Endodermal cell (in vitro differentiated cells): ENCODE measurements at regions not wholly inside any gene's neighbourhood (a gene's known extent, or its start where the extent isn't known, plus 50 kb on each side); places are given as distances from the start of the nearest gene placed in this dataset.

Experiments used
- DNase-seq: peaks from one replicate; pipeline ENCODE4 v3.0.0-alpha.2; 2017
- H3K27ac ChIP-seq: 2 replicates; pipeline ENCODE4 v1.5.1; 2013; ENCODE audit warnings: mild to moderate bottlenecking, low read depth, low read length, moderate library complexity
- H3K27me3 ChIP-seq: 2 replicates; pipeline ENCODE4 v1.6.1; 2013; ENCODE audit warnings: mild to moderate bottlenecking, low read length, moderate library complexity; ENCODE audit not compliant: insufficient read depth, control insufficient read depth, poor library complexity, severe bottlenecking
- H3K36me3 ChIP-seq: 2 replicates; pipeline ENCODE4 v1.7.0; 2013; ENCODE audit warnings: mild to moderate bottlenecking, low read length, moderate library complexity; ENCODE audit not compliant: control insufficient read depth, insufficient read depth
- H3K4me1 ChIP-seq: one replicate; pipeline ENCODE4 v1.7.0; 2013; ENCODE audit warnings: low read length; ENCODE audit not compliant: control insufficient read depth, insufficient read depth
- H3K4me3 ChIP-seq: 2 replicates; pipeline ENCODE4 v1.5.1; 2013; ENCODE audit warnings: mild to moderate bottlenecking, low read length, moderate library complexity
- H3K9ac ChIP-seq: 2 replicates; pipeline ENCODE4 v1.6.1; 2013; ENCODE audit warnings: mild to moderate bottlenecking, low read length, moderate library complexity; ENCODE audit not compliant: poor library complexity, severe bottlenecking; ENCODE audit errors: extremely low read depth
- H3K9me3 ChIP-seq: 2 replicates; pipeline ENCODE4 v1.6.1; 2013; ENCODE audit warnings: mild to moderate bottlenecking, low read length, moderate library complexity; ENCODE audit not compliant: control insufficient read depth
- H3K27ac Mint-ChIP-seq: 2 replicates; pipeline ENCODE4 v1.8.0; 2020; ENCODE audit warnings: mixed read lengths
- H3K27me3 Mint-ChIP-seq: 2 replicates; pipeline ENCODE4 v1.8.0; 2021; ENCODE audit warnings: mild to moderate bottlenecking, mixed read lengths; ENCODE audit not compliant: insufficient read depth
- H3K36me3 Mint-ChIP-seq: 2 replicates; pipeline ENCODE4 v1.8.0; 2020; ENCODE audit warnings: low read depth, mixed read lengths
- H3K4me1 Mint-ChIP-seq: 2 replicates; pipeline ENCODE4 v1.8.0; 2020; ENCODE audit warnings: mixed read lengths
- H3K4me3 Mint-ChIP-seq: 2 replicates; pipeline ENCODE4 v1.8.0; 2020; ENCODE audit warnings: mild to moderate bottlenecking, moderate library complexity, mixed read lengths
- H3K9me3 Mint-ChIP-seq: 2 replicates; pipeline ENCODE4 v1.8.0; 2020; ENCODE audit warnings: mild to moderate bottlenecking, mixed read lengths
- CTCF ChIP-seq: fragments of 200-600 bp; sonication (generic); conservative IDR thresholded peaks from 2 replicates; pipeline ENCODE4 v1.5.0; 2021; ENCODE audit warnings: antibody characterized with exemption, mild to moderate bottlenecking
- WGBS, 2 experiments: methylation state at CpG; one replicate each; pipeline versions ENCODE4 v1.1.5 to v1.1.7; 2013; ENCODE audit warnings: missing lambda C conversion rate in 2 of 2, mixed read lengths in 1 of 2; ENCODE audit not compliant: insufficient coverage in 1 of 2, insufficient read length in 1 of 2; 5-methylcytosine and 5-hydroxymethylcytosine counted together

GRCh38 chrX:119181491-119181890, 53.9 kb upstream of the KIAA1210 start:
- H3K27me3 Mint-ChIP-seq, result peaks cover 2% of the 10 kb centered on the region
- no peaks in the 10 kb centered on the region for H3K36me3 ChIP-seq
- no peak overlapping the region for H3K9ac ChIP-seq
- peak; percentile 80 for DNase-seq
- peaks cover 39% of the 10 kb centered on the region for H3K9me3 Mint-ChIP-seq
- H3K27ac Mint-ChIP-seq, result no peak overlapping the region
- H3K4me3 ChIP-seq, result no peak overlapping the region
- no peak overlapping the region for H3K4me3 Mint-ChIP-seq
- WGBS, 2 experiments, result 30% methylated on average over 2 of the region's 2 CpGs; no CpG with 5 or more reads in 1 of the 2 experiments
- no peak overlapping the region for H3K27ac ChIP-seq
- H3K9me3 ChIP-seq, result no peaks in the 10 kb centered on the region
- no peaks in the 10 kb centered on the region for H3K4me1 ChIP-seq
- no peaks in the 10 kb centered on the region for H3K27me3 ChIP-seq
- peak; percentile 71 for TF ChIP-seq CTCF
- no peaks in the 10 kb centered on the region for H3K4me1 Mint-ChIP-seq
- H3K36me3 Mint-ChIP-seq, result no peaks in the 10 kb centered on the region

DNA sequence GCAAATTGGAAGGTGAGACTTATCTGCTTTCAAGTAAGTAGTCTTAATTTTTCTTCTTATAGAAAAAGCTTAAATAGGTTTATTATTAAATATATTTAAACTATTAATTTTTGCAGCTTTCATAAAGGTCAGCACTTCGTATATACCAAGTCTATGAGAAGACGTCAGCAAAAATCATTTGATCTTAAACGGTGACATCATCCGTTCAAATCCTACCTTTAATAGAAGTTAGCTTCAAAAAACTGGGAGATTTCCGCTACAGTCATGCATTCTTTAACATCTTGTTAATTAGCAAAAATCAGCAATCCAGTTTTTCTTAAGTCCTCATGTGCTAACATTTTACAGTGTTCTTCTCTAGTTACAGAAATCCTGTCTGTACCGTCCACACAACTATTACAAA, 49.9 kb upstream of the PGRMC1 start:
- Mint-ChIP-seq H3K27ac (no peak overlapping the region), H3K4me3 (no peak overlapping the region)

More for the DNA sequence above, 49.9 kb upstream of the PGRMC1 start:
- Histone ChIP-seq H3K36me3 (no peaks in the 10 kb centered on the region), H3K4me3 (no peak overlapping the region), H3K9ac (no peak overlapping the region), H3K9me3 (no peaks in the 10 kb centered on the region), H3K27ac (no peak overlapping the region), H3K4me1 (no peaks in the 10 kb centered on the region), H3K27me3 (no peaks in the 10 kb centered on the region)
- DNase-seq, result no peak
- TF ChIP-seq CTCF, result no peak
- H3K4me1 Mint-ChIP-seq, result no peaks in the 10 kb centered on the region
- 96 to 99% methylated on average over 5 to 6 of the region's 6 CpGs for WGBS, 2 experiments
- H3K9me3 Mint-ChIP-seq, result peaks cover 55% of the 10 kb centered on the region
- peaks cover 2% of the 10 kb centered on the region for H3K27me3 Mint-ChIP-seq
- H3K36me3 Mint-ChIP-seq, result no peaks in the 10 kb centered on the region
